ENCODE measurements at regions not wholly inside any gene's neighbourhood (a gene's known extent, or its start where the extent isn't known, plus 50 kb on each side); places are given as distances from the start of the nearest gene placed in this dataset.
A peak's percentile ranks its signal among the peaks of the same experiment; 100 is the strongest.

DNA sequence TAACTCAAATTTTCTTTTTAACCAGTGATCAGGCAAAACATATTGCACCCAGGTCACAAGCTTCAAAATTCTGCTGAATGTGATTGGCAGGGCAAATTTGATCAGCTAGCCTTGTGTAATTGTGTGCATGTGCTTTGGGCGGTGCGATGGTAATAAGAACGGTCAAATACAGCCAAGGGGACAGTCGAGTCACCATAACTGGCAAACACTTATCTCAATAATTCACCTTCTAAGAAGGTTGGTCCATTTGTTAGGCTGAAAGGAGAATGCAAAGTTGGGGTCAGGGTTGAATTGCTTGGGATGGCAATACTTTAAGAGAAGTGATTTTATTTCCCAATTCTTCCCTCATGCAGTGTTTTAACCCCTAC lies 302.4 kb upstream of the PDZRN3 start:
- DNase-seq, result no peak

DNA sequence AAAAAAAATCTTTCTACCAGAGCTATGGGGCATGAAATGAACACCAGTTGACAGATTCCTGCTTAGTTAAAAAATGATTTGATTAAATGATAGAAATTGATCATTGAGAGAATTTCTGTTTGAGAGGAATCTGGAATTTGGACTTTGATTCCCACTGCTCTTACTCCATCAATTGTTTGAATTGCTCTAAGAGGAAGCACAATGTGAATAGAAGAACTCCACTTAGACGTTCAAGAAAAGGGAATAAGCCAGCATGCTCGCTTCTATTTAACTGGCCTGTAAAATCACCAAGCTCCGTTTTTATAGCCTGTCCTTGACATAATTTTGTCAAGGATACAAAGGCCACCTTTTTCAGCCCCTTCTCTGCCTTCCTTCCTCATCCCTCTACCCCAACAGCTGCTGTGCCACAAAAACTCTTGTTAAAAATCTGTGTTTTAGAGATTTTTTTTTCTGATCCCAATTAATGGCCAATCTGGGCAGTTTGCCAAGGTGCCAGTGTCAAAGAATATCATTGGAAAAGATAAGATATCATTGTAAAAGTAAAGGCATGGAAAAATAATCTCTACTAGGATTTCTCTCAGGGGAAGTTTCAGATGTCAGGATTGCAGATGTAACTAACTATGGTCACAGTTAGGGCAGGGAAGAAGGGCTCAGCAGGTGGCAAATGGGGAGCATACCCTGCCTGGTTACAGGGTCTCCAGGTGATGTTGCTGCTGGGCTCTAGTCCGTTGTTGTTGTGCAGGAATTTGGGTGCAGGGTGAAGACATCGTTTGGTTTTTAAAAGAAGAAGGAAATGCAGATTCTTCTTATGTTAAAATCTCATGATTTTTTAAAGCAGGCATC lies 301.8 kb upstream of the PDZRN3 start:
- DNase-seq, result peak; percentile 15 to 22

DNA sequence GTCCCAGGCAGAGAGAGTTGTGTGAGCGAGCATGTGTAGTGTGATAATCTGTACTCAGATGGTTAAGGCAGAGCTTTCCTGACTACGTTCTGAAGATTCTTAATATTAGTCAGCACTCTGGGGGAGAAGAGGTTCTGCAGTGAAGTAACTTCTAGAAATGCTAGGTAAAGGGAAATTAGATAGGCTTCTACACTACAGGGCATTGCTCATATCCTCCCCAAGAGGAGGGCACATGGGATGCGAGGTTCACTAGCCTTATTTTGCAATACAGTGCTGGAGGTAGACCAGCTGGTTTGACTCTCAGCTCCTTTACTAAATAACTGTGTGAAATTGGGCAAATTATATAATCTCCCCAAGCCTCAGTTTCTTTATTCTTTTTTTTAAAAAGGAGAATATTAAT lies 300.3 kb upstream of the PDZRN3 start:
- DNase-seq, result no peak

DNA sequence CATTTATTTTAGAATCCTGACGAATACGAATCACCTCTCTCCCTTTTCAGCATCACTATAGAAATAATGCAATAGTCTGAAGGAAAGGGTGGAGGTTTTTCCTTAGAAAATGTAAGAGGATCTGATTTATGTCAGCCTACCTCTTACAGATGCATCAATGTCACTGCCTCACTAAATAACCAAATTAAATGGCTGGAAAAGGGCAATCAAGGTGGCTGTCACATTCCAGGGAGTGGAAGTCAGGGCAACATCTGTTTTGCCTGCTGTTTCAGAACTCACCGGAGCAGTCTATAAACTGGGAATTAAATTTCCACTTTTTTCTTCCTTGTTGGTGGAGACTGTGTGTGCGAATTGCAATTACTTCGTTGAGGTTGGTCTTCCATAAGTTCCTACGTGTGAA lies 299.3 kb upstream of the PDZRN3 start:
- DNase-seq, result peak in 1 of 2 experiments; percentile 2

DNA sequence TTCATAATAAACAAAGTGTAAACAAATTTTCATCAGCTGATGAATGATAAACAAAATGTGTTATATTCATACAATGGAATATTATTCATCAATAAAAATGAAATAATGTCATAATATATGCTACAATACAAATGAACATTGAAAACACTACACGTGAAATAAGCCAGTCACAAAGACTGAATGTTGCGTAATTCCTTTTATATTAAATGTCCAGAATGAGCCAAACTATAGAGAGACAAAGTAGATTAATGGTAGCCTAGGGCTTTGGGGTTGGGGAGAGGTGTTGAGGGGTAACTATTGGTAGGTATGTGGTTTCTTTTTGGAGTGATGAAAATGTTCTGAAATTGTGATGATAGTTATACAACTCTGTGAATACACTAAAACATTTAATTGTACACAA lies 292.9 kb upstream of the PDZRN3 start:
- no peak for DNase-seq

DNA sequence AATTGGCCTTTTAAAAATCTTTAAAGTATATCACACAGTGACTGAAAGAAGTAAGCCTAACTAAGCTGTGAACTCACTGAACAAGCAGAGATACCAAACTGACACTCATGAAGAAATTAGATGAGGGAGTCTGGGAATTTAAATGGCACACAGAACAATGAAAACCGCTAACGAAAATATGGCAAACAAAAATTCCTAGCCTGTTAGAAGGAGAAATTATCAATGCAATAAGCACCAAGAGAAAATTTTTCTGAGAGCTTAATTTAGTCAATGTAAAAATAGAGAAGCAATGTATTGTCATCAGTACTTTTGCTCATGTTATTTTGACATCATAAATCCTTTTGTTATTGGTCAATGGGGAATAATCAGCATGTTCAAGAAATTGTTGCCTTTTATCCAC lies 291.1 kb upstream of the PDZRN3 start:
- no peak for DNase-seq

DNA sequence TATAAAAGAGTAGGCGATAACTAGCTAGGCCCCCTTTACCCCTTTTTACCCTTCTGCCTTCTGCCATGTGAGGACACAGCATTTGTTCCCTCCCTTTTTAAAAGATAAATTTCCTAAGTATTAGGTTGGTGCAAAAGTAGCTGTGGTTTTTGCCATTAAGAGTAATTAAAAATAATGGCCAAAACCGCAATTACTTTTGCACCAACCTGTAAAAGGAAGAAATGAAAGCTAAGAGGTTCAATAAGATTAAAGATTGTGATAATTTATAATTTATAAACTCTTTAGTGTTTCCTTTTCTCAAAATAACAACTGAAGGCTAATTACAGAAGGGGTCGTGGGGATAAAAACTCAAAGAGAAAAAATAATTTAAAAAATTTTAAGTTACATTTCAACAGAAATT lies 283.5 kb upstream of the PDZRN3 start:
- DNase-seq, result no peak

DNA sequence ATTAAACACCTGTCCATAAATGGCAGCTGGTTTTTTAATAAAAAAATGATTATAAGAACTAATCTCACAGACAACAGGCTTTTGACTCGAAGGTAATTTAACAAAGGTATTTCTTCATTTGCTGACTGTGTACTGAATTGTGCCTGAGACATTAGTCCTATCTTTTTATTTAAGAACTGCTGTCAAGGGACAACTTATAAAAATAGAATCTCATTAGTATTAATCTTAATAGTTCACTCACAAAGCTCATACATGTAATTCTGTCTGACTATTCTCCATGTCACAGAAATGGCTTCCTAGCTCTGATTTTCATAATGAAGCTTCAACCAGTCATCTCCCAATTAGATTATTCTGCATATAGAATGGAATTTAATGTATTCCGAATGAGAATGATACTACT lies 276.9 kb upstream of the PDZRN3 start:
- no peak for DNase-seq

DNA sequence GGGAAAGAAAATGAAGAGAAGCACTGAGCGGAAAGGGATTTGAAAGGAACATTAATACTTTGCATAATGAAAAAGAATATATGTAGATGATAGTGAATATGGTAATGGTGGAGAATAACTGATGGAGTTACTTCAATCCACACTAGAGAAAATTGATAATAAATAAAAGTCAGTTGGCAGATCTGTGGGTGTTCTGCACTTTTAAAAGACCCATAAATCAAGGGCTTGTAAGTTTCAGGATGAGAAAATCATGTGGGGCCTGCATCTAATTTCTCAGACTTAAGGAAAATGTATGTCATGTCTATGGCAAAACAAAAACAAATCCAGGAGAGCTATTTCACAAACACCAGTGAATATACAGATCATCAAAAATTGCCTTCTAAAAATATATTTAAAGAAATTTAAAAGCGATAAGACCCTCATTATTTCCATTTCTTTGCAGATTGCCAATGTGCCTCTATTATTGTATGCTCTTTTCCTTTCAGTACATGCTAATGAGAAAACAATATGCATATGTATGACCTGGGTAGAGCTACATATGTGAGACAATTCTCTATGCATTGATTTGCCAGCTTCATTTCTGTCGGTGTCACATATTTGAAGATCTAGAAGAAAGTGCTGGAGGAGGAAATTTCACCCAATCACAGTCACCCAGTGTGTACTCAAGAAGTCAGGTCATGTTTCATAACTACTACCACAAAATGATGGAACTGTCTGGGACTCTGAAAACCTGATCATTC lies 269.9 kb upstream of the PDZRN3 start:
- no peak for DNase-seq

DNA sequence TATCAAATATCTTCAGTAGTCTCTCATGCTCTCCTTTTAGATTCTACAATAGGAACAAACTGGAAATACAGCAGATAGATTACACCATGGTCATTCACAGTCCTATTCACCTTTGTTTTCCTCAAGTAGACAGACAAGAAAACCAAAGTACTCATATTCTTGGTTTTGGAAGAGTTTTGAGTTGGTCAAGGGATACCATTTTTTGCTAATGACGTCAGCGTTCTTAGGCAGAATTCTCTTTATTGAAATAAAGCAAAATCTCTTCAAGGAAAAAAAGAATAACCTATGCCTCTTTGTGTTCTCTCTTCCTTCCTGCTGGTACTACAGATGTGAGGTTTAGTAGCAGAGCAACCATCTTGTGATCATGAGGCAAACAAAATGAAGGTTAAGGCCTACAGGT lies 268.3 kb upstream of the PDZRN3 start:
- no peak for DNase-seq

DNA sequence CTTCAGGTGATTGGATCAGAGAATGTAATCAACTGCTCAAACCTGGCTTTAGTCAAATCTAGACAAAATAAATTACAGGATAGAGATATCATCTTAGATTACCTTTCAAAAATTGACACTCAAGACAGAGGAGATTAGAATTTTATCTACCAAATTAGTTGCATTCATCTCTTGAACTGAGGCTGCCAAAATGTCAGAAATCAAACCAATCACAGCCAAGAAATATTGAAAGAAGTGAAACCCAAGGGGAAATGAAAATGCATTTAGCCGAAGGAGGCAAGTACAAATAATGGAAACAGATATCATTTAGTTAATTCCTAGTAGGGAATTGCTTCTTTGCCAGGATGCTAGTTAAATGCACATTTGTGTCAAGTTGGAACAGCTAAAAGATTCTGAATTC lies 261.1 kb upstream of the PDZRN3 start:
- DNase-seq, result no peak

DNA sequence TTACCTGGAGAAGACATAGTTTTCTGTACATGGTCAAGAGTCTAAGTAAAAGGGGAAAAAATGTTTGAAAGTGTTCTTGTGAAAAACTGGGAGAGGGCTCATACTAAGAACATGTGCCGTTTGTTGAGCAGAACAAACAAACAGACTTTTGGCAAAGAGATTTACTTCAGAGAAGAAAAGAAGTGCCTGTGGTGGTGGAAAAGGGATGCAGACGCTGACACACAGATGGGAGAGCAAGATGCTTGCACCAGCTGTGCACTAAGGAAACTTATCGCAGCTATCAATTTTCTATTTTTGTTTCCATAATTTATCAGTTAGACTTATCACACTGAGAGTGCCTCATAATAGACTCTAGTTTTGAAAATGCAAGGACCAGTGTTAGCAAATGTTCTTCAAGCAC lies 259.6 kb upstream of the PDZRN3 start:
- no peak for DNase-seq

DNA sequence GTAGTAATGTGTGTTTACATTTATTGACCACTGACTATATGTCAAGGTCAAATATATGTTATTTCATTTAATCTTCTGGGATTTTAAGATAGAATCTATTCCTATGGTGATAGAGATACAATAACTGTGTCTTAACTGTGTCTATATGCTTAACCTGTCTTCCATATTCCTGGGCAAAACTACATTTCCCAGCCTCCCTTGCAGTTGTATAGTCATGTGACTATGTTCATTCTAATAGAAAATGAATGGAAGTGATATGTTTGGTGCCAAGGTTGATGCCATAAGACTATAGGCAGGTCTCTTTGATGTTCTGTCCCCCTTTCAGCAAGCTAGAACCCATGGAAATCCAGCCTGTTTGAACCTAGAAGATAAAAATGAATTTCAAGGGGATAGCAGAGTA lies 258.8 kb upstream of the PDZRN3 start:
- no peak for DNase-seq

DNA sequence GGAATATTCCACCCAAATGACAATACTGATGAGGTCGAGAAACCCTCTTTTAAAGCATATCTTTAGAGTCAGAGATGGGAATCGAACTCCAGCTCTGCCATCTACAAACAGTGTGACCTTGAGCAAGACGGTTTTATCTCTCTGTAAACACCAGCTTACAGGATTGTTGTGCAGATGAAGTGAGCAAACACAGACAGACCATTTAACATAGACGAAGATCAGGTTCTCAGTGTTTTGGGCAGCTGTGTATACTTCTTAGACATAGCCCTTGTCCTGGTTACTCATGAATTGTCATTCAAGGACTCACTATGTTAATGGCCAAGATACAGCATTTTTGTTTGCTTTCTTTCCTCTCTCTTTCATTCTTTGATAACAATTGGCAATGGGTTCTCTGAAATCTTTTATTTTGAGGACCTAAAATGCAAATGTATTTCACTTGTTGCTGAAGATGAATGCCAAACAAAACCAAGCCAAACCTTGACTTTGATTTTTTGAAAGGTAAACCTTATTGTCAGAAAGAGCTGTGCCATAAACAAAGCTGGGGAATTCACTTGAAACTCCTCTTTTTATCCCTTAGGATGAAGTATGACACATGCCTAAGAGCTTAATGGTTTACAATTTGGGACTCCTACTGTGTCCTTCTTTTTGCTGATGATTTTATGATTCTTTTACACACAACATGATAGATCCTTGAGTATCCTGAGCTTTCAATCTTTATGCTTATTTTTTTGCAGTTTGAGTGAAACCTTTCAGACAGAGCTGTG lies 250.0 kb upstream of the PDZRN3 start:
- DNase-seq, result no peak

DNA sequence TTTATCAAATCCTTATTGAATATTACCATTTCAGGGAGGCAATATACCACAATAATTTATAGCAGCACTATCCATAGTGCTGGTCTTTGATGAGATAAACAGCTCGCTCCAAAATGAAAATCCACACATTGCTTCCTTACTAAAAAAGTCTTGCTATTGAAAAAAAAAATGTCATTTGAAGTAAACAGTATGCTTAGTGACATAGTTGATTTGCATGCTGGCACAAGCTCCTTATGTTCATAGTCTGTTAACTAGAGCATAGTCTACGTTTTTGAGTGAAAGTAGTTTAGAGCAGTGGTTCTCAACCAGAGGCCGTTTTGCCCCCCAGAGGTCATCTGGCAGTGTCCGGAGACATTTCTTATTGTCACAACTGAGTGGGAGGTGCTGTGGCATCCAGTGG lies 249.4 kb upstream of the PDZRN3 start:
- DNase-seq, result no peak

DNA sequence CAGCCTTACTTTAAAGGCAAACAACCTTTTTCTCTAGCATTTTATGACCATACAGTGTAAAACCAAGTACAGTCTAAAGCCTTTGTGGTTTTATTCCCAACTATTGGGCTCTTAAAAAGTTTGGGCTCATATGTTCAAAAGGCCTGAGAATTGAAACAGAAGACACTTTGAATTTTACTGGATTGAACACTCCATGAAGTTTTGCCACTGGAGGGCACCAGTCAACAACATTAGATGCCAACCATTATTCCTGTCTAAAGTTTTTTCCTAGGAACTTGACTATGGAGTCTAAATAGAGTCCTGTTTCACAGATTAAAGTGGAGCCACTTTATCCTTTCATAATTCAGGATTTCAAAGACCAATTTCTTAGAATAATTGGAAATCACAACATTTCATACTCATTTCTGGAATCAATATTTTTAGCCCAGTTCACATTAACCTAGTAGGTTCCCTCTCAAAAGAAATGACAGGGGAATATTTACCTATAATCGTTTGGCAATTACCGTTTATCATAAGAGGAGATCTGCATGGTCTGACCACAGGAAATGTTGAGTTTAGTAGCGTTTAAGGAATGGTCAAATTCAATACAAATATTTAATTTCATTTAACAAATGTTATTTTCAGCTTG lies 244.1 kb upstream of the PDZRN3 start:
- DNase-seq, result peak; percentile 11 to 42

DNA sequence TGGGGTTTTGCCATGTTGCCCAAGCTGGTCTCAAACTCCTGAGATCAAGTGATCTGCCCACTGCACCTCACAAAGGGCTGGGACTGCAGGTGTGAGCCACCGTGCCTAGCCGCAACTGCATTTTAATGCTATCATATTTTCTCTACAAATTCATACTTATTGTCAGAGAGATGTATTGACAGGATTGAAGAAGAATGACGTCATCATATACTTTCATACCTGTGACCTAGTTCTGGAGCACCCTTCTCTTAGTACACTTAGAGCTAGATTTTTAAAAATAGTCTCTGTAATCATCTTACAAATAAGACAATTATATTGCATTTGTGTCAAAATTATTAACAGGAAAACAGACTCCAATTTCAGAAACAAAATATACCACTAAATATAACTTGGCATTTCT lies 242.8 kb upstream of the PDZRN3 start:
- no peak for DNase-seq

DNA sequence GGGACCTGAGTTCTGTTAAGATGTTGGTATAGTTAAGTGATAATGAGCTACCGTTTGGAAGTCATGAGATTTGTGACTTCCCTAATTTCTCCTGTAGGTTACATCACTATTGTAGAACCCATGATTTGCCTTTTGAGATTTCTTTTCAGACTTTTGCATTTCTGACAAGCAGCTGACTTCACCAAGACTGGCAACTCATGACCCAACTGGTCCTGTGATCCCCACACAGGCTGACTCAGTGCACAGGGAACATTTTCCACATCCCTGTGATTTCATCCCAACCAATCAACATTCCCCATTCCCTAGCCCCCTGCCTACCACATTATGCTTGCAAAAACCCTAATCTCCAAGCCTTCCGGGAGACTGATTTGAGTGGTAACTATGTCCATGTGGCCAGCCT lies 242.1 kb upstream of the PDZRN3 start:
- DNase-seq, result no peak

DNA sequence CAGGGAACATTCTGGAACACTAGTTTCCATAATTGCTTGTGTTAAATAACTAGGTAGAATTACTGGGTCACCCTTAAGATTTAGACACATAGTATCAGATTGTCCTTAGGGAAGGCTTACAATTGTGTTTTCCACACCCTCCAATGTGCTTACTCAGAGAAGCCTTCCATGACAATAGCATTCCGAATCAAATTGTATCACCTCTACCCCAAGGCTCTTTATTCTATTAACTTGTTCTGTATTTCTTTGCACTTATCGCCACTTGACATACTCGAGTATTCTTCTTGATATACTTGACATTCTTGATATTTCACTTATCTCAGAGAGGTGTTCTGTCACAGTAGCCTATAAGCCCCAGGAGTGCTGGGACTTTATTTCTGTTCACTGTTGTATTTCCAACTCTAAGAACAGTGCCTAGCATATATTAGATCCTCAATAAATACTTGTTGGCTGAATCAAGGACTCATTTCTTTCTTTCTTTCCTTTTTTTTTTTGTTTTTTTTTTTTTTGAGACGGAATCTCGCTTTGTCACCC lies 238.9 kb upstream of the PDZRN3 start:
- DNase-seq, result no peak

DNA sequence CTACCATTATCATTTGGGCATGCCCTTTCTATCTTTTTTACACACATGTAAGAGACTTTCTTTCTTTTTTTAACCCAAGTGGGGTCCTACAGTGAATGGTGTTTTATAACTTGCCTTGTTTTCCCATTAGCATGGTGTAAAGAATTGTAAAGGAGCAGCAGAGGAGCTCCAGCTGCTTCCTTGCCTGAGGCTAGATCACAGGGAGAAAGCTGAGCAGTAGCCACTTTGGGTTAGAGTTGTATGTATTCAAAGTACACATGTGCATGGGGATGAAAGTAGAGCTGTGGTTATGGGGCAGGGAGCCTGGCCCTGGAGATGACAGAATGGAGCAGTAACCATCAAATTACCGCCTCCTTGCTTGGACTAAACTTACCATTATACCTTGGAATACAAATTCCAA lies 231.1 kb upstream of the PDZRN3 start:
- no peak for DNase-seq

DNA sequence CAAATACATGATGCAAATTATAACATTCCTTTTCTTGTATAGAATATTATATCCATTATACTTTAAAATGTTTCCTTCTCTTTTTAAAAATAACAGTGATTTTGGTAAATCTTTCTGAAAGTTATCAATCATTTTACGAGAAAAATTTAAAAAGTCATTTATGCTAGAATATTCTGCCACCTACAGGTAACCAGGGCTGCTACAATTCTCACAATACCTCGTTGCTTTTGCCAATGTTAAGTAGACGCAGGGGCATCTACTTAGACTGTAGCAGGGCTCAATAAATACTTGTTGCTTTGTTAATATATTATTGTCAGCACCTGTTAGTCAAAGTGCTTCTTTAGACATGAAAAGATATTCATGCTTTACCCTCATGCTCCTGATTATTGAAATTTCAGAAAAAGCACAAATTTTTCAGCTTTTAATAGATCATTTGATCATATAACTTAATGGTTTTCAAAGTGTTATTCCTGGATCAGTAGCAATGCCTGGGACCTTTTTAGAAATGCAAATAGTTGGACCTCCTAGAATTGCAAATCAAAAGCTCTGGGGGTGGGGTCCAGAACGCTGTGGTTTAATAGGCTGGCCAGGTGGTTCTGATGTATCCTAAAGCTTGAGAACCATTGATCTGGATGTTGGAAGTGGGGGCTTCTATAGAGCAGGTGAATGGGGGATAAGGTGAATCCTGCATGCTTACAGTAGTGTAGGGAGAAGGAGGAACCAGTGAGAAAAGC lies 223.6 kb upstream of the PDZRN3 start:
- peak in 1 of 2 experiments; percentile 45 for DNase-seq

DNA sequence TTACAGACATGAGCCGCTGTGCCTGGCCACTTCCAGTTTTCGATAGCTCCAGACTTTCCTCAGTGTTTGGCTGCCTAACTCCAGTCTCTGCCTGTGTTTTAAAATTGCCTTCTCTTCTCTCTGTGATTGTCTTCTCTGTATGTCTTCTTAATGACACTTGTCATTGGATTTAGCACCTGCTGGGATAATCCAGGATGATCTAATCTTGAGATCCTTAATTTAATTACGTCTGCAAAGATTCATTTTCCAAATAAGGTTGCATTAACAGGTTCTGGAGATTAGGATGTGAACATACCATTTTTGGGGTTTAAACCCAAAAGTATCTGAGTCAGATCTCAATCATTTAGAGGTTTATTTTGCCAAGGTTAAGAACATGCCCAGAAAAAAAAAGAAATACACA lies 222.2 kb upstream of the PDZRN3 start:
- peak; percentile 65 to 81 for DNase-seq

Measured in NCI-H524 (cell line).